Stomach (tissue), 8 donors: ENCODE measurements at regions not wholly inside any gene's neighbourhood (a gene's known extent, or its start where the extent isn't known, plus 50 kb on each side); places are given as distances from the start of the nearest gene placed in this dataset.

Experiments used
- DNase-seq, 2 donors: peaks; one replicate each; pipeline versions ENCODE4 v3.0.0 to v3.0.0-alpha.2; 2013 to 2019
- H3K27ac ChIP-seq, 5 donors: fragments of 200-600 bp in 4 of 5; sonication (generic) in 4 of 5; one replicate each; pipeline ENCODE4 v1.5.1; 2013 to 2019; ENCODE audit warnings: mild to moderate bottlenecking in 1 of 5, moderate library complexity in 1 of 5
- H3K27me3 ChIP-seq, 3 donors: fragments of 200-600 bp; sonication (generic); one replicate each; pipeline ENCODE4 v1.5.1; 2017 to 2019; ENCODE audit warnings: mixed run types in 1 of 3
- H3K36me3 ChIP-seq, 4 donors: fragments of 200-600 bp; sonication (generic); 1 replicate in 3 of 4; 2 replicates in 1 of 4; pipeline ENCODE4 v1.5.1; 2016 to 2019
- H3K4me1 ChIP-seq, 4 donors: fragments of 200-600 bp; sonication (generic); one replicate each; pipeline ENCODE4 v1.5.1; 2016 to 2019
- H3K4me3 ChIP-seq, 4 donors: fragments of 200-600 bp; sonication (generic) in 3 of 4; one replicate each; pipeline ENCODE4 v1.5.1; 2016 to 2019; ENCODE audit warnings: mild to moderate bottlenecking in 1 of 4
- H3K9me3 ChIP-seq, 4 donors: fragments of 200-600 bp; sonication (generic); one replicate each; pipeline ENCODE4 v1.5.1; 2016 to 2019
- CTCF ChIP-seq, 7 experiments: fragments of 450-650 bp in 4 of 7; fragments of 200-600 bp in 3 of 7; sonication (generic) in 3 of 7; IDR thresholded peaks; one replicate each; pipeline ENCODE4 v1.5.1; 2016 to 2019; ENCODE audit warnings: antibody characterized with exemption in 7 of 7, control low read depth in 2 of 7, mild to moderate bottlenecking in 1 of 7
- EP300 ChIP-seq: sonication (generic); formaldehyde crosslinking; IDR thresholded peaks from one replicate; pipeline ENCODE4 v1.6.1; 2017; ENCODE audit warnings: antibody characterized with exemption
- POLR2A ChIP-seq, 4 donors: fragments of 450-650 bp; IDR thresholded peaks; one replicate each; pipeline ENCODE4 v1.6.1; 2016; ENCODE audit warnings: antibody characterized with exemption in 4 of 4, control low read depth in 2 of 4, mild to moderate bottlenecking in 1 of 4, moderate library complexity in 1 of 4
- POLR2AphosphoS5 ChIP-seq, 3 donors: sonication (generic); formaldehyde crosslinking; IDR thresholded peaks; one replicate each; pipeline ENCODE4 v1.6.1; 2016; ENCODE audit warnings: antibody characterized with exemption in 3 of 3
- WGBS, 5 donors: extraction: QIAGEN DNeasy Blood & Tissue Kit in 3 of 5; methylation state at CpG; one replicate each; pipeline versions ENCODE4 v1.1.5 to v1.1.7; 2013 to 2018; 5-methylcytosine and 5-hydroxymethylcytosine counted together
- intact Hi-C: fragments of 100-400 bp; cut with DNase I; formaldehyde crosslinking; loops from one replicate; pipeline ENCODE4 v1.15.1; 2023; ENCODE audit warnings: low total_unique reads
- donor health status: healthy with polysubstance abuse.
- donor health status: Bipolar disorder and iron deficiency.
- donor health status: healthy.

GRCh38 chr4:57324673-57325307, 214.6 kb upstream of the IGFBP7 start:
- no peak overlapping the region for H3K27ac ChIP-seq
- H3K9me3 ChIP-seq: no peaks in the 10 kb centered on the region
- DNase-seq: no peak
- H3K4me3 ChIP-seq: no peak overlapping the region
- no peaks in the 10 kb centered on the region for H3K36me3 ChIP-seq
- intact Hi-C loops: no loop called here
- H3K4me1 ChIP-seq: no peaks in the 10 kb centered on the region
- 48 to 77% (median 64%) methylated on average over 4 of the region's 4 CpGs for WGBS, 5 donors
- TF ChIP-seq CTCF (IDR thresholded peaks at IDR 0.05) (no peak), POLR2AphosphoS5 (IDR thresholded peaks at IDR 0.05) (no peak), EP300 (no peak), POLR2A (IDR thresholded peaks at IDR 0.05) (no peak)
- no peaks in the 10 kb centered on the region for H3K27me3 ChIP-seq

GRCh38 chr4:57320849-57321248, 210.7 kb upstream of the IGFBP7 start:
- no peak overlapping the region for H3K27ac ChIP-seq
- H3K27me3 ChIP-seq: no peaks in the 10 kb centered on the region
- H3K36me3 ChIP-seq: no peaks in the 10 kb centered on the region
- H3K9me3 ChIP-seq: no peaks in the 10 kb centered on the region
- intact Hi-C loops: no loop called here
- WGBS, 5 donors: 48 to 62% (median 50%) methylated on average over 4 of the region's 4 CpGs
- H3K4me3 ChIP-seq: no peak overlapping the region
- no peaks in the 10 kb centered on the region for H3K4me1 ChIP-seq
- DNase-seq: no peak
- no peak for TF ChIP-seq EP300
- no peak for TF ChIP-seq POLR2AphosphoS5 (IDR thresholded peaks at IDR 0.05)
- no peak for TF ChIP-seq CTCF (IDR thresholded peaks at IDR 0.05)
- no peak for TF ChIP-seq POLR2A (IDR thresholded peaks at IDR 0.05)

GRCh38 chr4:57320217-57320616, 210.0 kb upstream of the IGFBP7 start:
- 63 to 82% (median 78%) methylated on average over 3 of the region's 3 CpGs for WGBS, 5 donors
- intact Hi-C loops: no loop called here

GRCh38 chr4:57318703-57319102, 208.5 kb upstream of the IGFBP7 start:
- no peaks in the 10 kb centered on the region for H3K36me3 ChIP-seq
- 70 to 87% (median 82%) methylated on average over 2 of the region's 2 CpGs for WGBS, 5 donors
- intact Hi-C loops: no loop called here
- H3K9me3 ChIP-seq: no peaks in the 10 kb centered on the region
- TF ChIP-seq CTCF (IDR thresholded peaks at IDR 0.05) (no peak), POLR2AphosphoS5 (IDR thresholded peaks at IDR 0.05) (no peak), EP300 (no peak), POLR2A (IDR thresholded peaks at IDR 0.05) (no peak)
- no peak overlapping the region for H3K27ac ChIP-seq
- H3K4me3 ChIP-seq: no peak overlapping the region
- H3K4me1 ChIP-seq: no peaks in the 10 kb centered on the region
- DNase-seq: no peak
- no peaks in the 10 kb centered on the region for H3K27me3 ChIP-seq

More at GRCh38 chr4:57320217-57320616, 210.0 kb upstream of the IGFBP7 start:
- no peaks in the 10 kb centered on the region for H3K9me3 ChIP-seq
- no peaks in the 10 kb centered on the region for H3K4me1 ChIP-seq
- no peaks in the 10 kb centered on the region for H3K36me3 ChIP-seq
- H3K4me3 ChIP-seq: no peak overlapping the region
- DNase-seq: no peak
- no peak overlapping the region for H3K27ac ChIP-seq
- no peaks in the 10 kb centered on the region for H3K27me3 ChIP-seq
- TF ChIP-seq POLR2A (IDR thresholded peaks at IDR 0.05) (no peak), POLR2AphosphoS5 (IDR thresholded peaks at IDR 0.05) (no peak), CTCF (IDR thresholded peaks at IDR 0.05) (no peak), EP300 (no peak)
